ENCODE measurements at regions not wholly inside any gene's neighbourhood (a gene's known extent, or its start where the extent isn't known, plus 50 kb on each side); places are given as distances from the start of the nearest gene placed in this dataset.

GRCh38 chr14:84770030-84770429 lies 759.9 kb upstream of the FLRT2 start:
- no peak for TF ChIP-seq CTCF (IDR thresholded peaks at IDR 0.05; ENCODE audit: extremely low read depth in 1 of 2, insufficient read depth in 1 of 2, low read depth in 1 of 2, low read length in 2 of 2)
- no peak for TF ChIP-seq EZH2 (IDR thresholded peaks at IDR 0.05; ENCODE audit: borderline replicate concordance, low read depth, low read length, severe bottlenecking)
- TF ChIP-seq POLR2A (IDR thresholded peaks at IDR 0.05; ENCODE audit: low read depth, low read length) = no peak
